ENCODE measurements at regions not wholly inside any gene's neighbourhood (a gene's known extent, or its start where the extent isn't known, plus 50 kb on each side); places are given as distances from the start of the nearest gene placed in this dataset.

DNA sequence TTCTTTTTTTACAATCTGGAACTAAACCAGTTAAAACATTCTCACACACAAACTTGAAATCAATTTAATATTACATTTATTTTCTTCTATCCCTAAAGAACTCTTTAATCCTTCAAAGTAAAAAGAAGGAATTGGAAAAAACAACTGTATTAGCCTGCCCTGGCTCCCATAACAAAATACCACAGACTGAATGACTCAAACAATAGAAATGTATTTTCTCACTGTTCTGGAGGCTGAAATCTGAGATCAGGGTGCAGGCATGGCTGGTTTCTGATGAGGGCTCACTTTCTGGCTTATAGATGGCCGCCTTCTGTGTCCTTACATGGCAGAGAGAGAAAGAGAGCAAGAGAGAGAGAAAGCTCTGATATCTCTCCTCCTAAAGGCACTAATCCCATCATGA is 149.4 kb downstream of the PDGFRA start:
- no peak for ATAC-seq (ENCODE audit: low FRiP score in 2 of 2)
- no peaks in the 10 kb centered on the region for H3K27me3 ChIP-seq
- 90 to 100% methylated on average over 1 of the region's 1 CpG for WGBS, 2 donors
- DNase-seq, result no peak
- H3K9me3 ChIP-seq, result no peaks in the 10 kb centered on the region
- no peaks in the 10 kb centered on the region for H3K4me1 ChIP-seq
- TF ChIP-seq, protein P1, sequence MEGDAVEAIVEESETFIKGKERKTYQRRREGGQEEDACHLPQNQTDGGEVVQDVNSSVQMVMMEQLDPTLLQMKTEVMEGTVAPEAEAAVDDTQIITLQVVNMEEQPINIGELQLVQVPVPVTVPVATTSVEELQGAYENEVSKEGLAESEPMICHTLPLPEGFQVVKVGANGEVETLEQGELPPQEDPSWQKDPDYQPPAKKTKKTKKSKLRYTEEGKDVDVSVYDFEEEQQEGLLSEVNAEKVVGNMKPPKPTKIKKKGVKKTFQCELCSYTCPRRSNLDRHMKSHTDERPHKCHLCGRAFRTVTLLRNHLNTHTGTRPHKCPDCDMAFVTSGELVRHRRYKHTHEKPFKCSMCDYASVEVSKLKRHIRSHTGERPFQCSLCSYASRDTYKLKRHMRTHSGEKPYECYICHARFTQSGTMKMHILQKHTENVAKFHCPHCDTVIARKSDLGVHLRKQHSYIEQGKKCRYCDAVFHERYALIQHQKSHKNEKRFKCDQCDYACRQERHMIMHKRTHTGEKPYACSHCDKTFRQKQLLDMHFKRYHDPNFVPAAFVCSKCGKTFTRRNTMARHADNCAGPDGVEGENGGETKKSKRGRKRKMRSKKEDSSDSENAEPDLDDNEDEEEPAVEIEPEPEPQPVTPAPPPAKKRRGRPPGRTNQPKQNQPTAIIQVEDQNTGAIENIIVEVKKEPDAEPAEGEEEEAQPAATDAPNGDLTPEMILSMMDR (IDR thresholded peaks at IDR 0.05), result no peak
- TF ChIP-seq EP300 (IDR thresholded peaks at IDR 0.05) (no peak), POLR2A (IDR thresholded peaks at IDR 0.05) (no peak)
- H3K36me3 ChIP-seq, result no peaks in the 10 kb centered on the region
- no peak overlapping the region for H3K4me3 ChIP-seq
- H3K27ac ChIP-seq, result no peak overlapping the region

GRCh38 chr4:54384152-54384551 is 155.1 kb downstream of the PDGFRA start:
- DNase-seq (no peak), ATAC-seq (ENCODE audit: low FRiP score in 2 of 2) (no peak)
- no peak overlapping the region for H3K4me3 ChIP-seq
- no peaks in the 10 kb centered on the region for H3K36me3 ChIP-seq
- H3K27ac ChIP-seq, result no peak overlapping the region
- 84 to 85% methylated on average over 5 of the region's 5 CpGs for WGBS, 2 donors
- H3K4me1 ChIP-seq, result peaks cover 0 to 6% (median 0%) of the 10 kb centered on the region in 4 donors
- H3K27me3 ChIP-seq, result no peaks in the 10 kb centered on the region
- H3K9me3 ChIP-seq, result no peaks in the 10 kb centered on the region
- TF ChIP-seq POLR2A (IDR thresholded peaks at IDR 0.05) (no peak), POLR2AphosphoS5 (IDR thresholded peaks at IDR 0.05) (no peak), EP300 (IDR thresholded peaks at IDR 0.05) (no peak)
- TF ChIP-seq, protein P1 (IDR thresholded peaks at IDR 0.05), result no peak

DNA sequence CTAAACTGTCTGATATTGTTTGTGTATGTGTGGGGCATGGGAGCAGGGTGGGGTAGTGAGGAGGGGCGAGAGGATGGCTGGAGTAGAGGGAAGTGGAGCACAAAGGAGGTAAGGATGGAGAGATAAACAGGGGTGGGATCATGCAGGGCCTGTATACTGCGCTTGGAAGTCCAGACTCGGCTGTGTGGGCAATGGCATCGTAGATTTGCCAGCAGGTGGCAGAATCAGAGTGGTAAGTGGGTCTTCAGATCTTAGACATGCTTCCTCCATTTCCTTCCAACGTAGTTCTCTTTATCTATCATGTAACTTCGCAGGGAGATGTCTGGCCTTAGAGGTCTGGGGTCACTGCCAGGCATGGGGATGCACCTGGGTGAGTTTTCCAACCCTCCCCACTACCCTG is 155.5 kb downstream of the PDGFRA start:
- DNase-seq, result no peak
- no peak for TF ChIP-seq POLR2A (IDR thresholded peaks at IDR 0.05)
- TF ChIP-seq, protein P1 (IDR thresholded peaks at IDR 0.05), result peak in 4 of 6 experiments; percentile 17 to 36 (median 25)
- Histone ChIP-seq H3K36me3 (no peaks in the 10 kb centered on the region), H3K27ac (no peak overlapping the region), H3K4me3 (no peak overlapping the region), H3K4me1 (peaks cover 0 to 6% (median under 1%) of the 10 kb centered on the region in 4 donors), H3K27me3 (no peaks in the 10 kb centered on the region), H3K9me3 (no peaks in the 10 kb centered on the region)
- WGBS, 2 donors, result 32 to 41% methylated on average over 6 of the region's 6 CpGs
- peak in 1 of 2 donors; percentile 42 for ATAC-seq (ENCODE audit: low FRiP score in 2 of 2)

DNA sequence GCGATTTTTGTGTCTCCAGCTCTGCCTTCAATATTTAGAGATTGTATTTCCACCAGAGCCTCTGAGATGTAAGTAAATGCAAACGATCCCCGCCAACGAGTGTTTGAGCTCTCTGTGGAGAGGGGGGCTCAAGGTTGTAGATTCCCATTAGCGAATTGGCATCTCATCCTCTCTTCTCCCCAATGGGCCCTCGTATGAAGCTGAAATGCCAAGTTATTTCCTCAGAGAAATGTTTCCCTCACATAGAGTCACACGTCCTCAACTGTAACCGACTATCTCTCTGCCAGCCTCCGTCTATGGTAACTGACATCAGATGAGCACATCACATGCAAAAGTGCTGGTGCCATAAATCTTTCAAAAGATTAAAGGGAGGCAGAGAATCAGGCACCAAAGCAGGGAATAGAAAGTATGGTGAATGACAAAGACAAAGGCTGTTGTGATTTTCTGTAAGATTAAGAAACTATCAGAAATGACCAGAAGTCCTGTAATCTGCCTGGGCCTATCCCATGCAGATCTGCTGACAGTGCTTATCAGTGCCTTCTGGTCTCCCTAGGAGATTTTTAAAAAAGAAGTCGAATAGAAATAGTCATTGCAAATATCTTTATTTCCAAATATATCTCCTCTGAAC is 157.1 kb downstream of the PDGFRA start:
- Histone ChIP-seq H3K27ac (no peak overlapping the region), H3K4me3 (no peak overlapping the region), H3K4me1 (peaks cover 0 to 10% (median 3%) of the 10 kb centered on the region in 4 donors), H3K9me3 (no peaks in the 10 kb centered on the region), H3K36me3 (no peaks in the 10 kb centered on the region), H3K27me3 (no peaks in the 10 kb centered on the region)
- no peak for ATAC-seq (ENCODE audit: low FRiP score in 2 of 2)
- WGBS, 2 donors, result 76 to 79% methylated on average over 10 of the region's 10 CpGs
- TF ChIP-seq EP300 (IDR thresholded peaks at IDR 0.05) (no peak), POLR2A (IDR thresholded peaks at IDR 0.05) (no peak)
- no peak for DNase-seq

GRCh38 chr4:54386693-54387092 is 157.6 kb downstream of the PDGFRA start:
- Histone ChIP-seq H3K36me3 (no peaks in the 10 kb centered on the region), H3K27ac (no peak overlapping the region), H3K4me1 (peaks cover 0 to 10% (median 3%) of the 10 kb centered on the region in 4 donors), H3K27me3 (no peaks in the 10 kb centered on the region), H3K9me3 (no peaks in the 10 kb centered on the region), H3K4me3 (no peak overlapping the region)
- TF ChIP-seq POLR2AphosphoS5 (IDR thresholded peaks at IDR 0.05) (no peak), EP300 (IDR thresholded peaks at IDR 0.05) (no peak), POLR2A (IDR thresholded peaks at IDR 0.05) (no peak)
- TF ChIP-seq, protein P1 (IDR thresholded peaks at IDR 0.05), result no peak
- WGBS, 2 donors, result 91 to 100% methylated on average over 1 of the region's 1 CpG
- ATAC-seq (ENCODE audit: low FRiP score in 2 of 2), result no peak
- DNase-seq, result no peak

All from upper lobe of left lung (tissue), 6 donors.